GM21367 (cell line): ENCODE measurements at regions not wholly inside any gene's neighbourhood (a gene's known extent, or its start where the extent isn't known, plus 50 kb on each side); places are given as distances from the start of the nearest gene placed in this dataset.
A peak's percentile ranks its signal among the peaks of the same experiment; 100 is the strongest.
"Not testable (repeated sequence)": the region's sequence is repeated elsewhere in the genome, so short reads cannot be mapped to it uniquely, and the experiment has no call there.

ENCODE experiments used
- ATAC-seq: cut with Tn5 transposase; IDR thresholded peaks from one replicate; pipeline ENCODE4 v1.9.1; 2021; ENCODE audit not compliant: unreplicated experiment

GRCh38 chr6:148602136-148602535 is 144.7 kb upstream of the UST start:
- no peak for ATAC-seq

- no peak for ATAC-seq
Measured at GRCh38 chr6:148608199-148608951, 138.5 kb upstream of the UST start.

GRCh38 chr6:148611213-148611612 is 135.6 kb upstream of the UST start:
- no peak for ATAC-seq

GRCh38 chr6:148612043-148612442 is 134.8 kb upstream of the UST start:
- ATAC-seq: no peak

GRCh38 chr6:148614602-148615001 is 132.2 kb upstream of the UST start:
- ATAC-seq: no peak

GRCh38 chr6:148616841-148617240 is 130.0 kb upstream of the UST start:
- no peak for ATAC-seq

- ATAC-seq: no peak
Measured at GRCh38 chr6:148617530-148617929, 129.3 kb upstream of the UST start.

- ATAC-seq: no peak
Measured at GRCh38 chr6:148619891-148620290, 126.9 kb upstream of the UST start.

- peak; percentile 94 for ATAC-seq
Measured at GRCh38 chr6:148620579-148621298, 126.1 kb upstream of the UST start.

- no peak for ATAC-seq
Measured at GRCh38 chr6:148625609-148626008, 121.2 kb upstream of the UST start.

GRCh38 chr6:148628251-148628650 is 118.6 kb upstream of the UST start:
- ATAC-seq: no peak

- no peak for ATAC-seq
Measured at GRCh38 chr6:148629181-148629580, 117.6 kb upstream of the UST start.

GRCh38 chr6:148629592-148630465 is 117.0 kb upstream of the UST start:
- no peak for ATAC-seq

GRCh38 chr6:148635070-148635743 is 111.6 kb upstream of the UST start:
- ATAC-seq: no peak

GRCh38 chr6:148641836-148642235 is 105.0 kb upstream of the UST start:
- ATAC-seq: not testable (repeated sequence)

- ATAC-seq: not testable (repeated sequence)
Measured at GRCh38 chr6:148643208-148643607, 103.6 kb upstream of the UST start.

- ATAC-seq: not testable (repeated sequence)
Measured at GRCh38 chr6:148645049-148645448, 101.8 kb upstream of the UST start.

GRCh38 chr6:148648754-148649453 is 97.9 kb upstream of the UST start:
- no peak for ATAC-seq

- ATAC-seq: no peak
Measured at GRCh38 chr6:148649454-148649963, 97.3 kb upstream of the UST start.

GRCh38 chr6:148650941-148651505 is 95.8 kb upstream of the UST start:
- no peak for ATAC-seq
